Loucy (cell line): ENCODE measurements at regions not wholly inside any gene's neighbourhood (a gene's known extent, or its start where the extent isn't known, plus 50 kb on each side); places are given as distances from the start of the nearest gene placed in this dataset.

Experiments used
- H2AFZ ChIP-seq: fragments of 200-600 bp; sonication (generic); 2 replicates; pipeline ENCODE4 v1.6.0; 2016; ENCODE audit warnings: antibody characterized with exemption, mild to moderate bottlenecking, low read length, moderate library complexity
- H3F3A ChIP-seq: fragments of 200-600 bp; 2 replicates; pipeline ENCODE4 v1.6.0; 2016; ENCODE audit warnings: antibody characterized with exemption, low read depth, mild to moderate bottlenecking
- H3K27me3 ChIP-seq: fragments of 200-600 bp; sonication (generic); 2 replicates; pipeline ENCODE4 v1.6.1; 2014; ENCODE audit warnings: low read length, mild to moderate bottlenecking; ENCODE audit not compliant: insufficient read depth, poor library complexity, severe bottlenecking
- H3K36me3 ChIP-seq: fragments of 200-600 bp; sonication (generic); 2 replicates; pipeline ENCODE4 v1.6.1; 2016; ENCODE audit warnings: low read length; ENCODE audit not compliant: insufficient read depth
- H3K4me1 ChIP-seq: fragments of 200-600 bp; sonication (generic); 2 replicates; pipeline ENCODE4 v1.5.1; 2014; ENCODE audit warnings: low read length, mild to moderate bottlenecking; ENCODE audit not compliant: insufficient read depth, poor library complexity, severe bottlenecking
- H3K4me2 ChIP-seq: fragments of 200-600 bp; sonication (generic); 2 replicates; pipeline ENCODE4 v1.6.0; 2014; ENCODE audit warnings: antibody characterized with exemption, low read length, low read depth, mild to moderate bottlenecking; ENCODE audit not compliant: poor library complexity, severe bottlenecking
- H3K4me3 ChIP-seq: fragments of 200-600 bp; sonication (generic); 2 replicates; pipeline ENCODE4 v1.5.1; 2014; ENCODE audit warnings: low read length, mild to moderate bottlenecking, mixed read lengths; ENCODE audit not compliant: poor library complexity, severe bottlenecking
- H3K79me2 ChIP-seq: fragments of 200-600 bp; sonication (generic); 2 replicates; pipeline ENCODE4 v1.6.1; 2014; ENCODE audit warnings: low read length; ENCODE audit not compliant: insufficient read depth
- H3K9ac ChIP-seq: fragments of 200-600 bp; sonication (generic); 2 replicates; pipeline ENCODE4 v1.6.0; 2014; ENCODE audit warnings: mild to moderate bottlenecking, low read depth, low read length, moderate library complexity; ENCODE audit not compliant: poor library complexity, severe bottlenecking
- H3K9me2 ChIP-seq: fragments of 200-600 bp; sonication (generic); replicated peaks from 2 replicates; pipeline ENCODE4 v1.6.1; 2016; ENCODE audit warnings: low read depth, low read length, mixed read lengths
- H3K9me3 ChIP-seq: fragments of 200-600 bp; sonication (generic); 2 replicates; pipeline ENCODE4 v1.6.1; 2014; ENCODE audit warnings: mild to moderate bottlenecking, antibody characterized with exemption, low read length, low read depth; ENCODE audit not compliant: insufficient read depth
- H4K20me1 ChIP-seq: fragments of 200-600 bp; sonication (generic); 2 replicates; pipeline ENCODE4 v1.6.0; 2014; ENCODE audit warnings: antibody characterized with exemption, low read length, mild to moderate bottlenecking; ENCODE audit not compliant: insufficient read depth, poor library complexity, severe bottlenecking
- CTCF ChIP-seq: fragments of 200-600 bp; sonication (generic); conservative IDR thresholded peaks from 2 replicates; pipeline ENCODE4 v1.5.1; 2014; ENCODE audit warnings: mild to moderate bottlenecking, antibody characterized with exemption, low read length
- EZH2phosphoT487 ChIP-seq: fragments of 200-600 bp; IDR thresholded peaks from 2 replicates; pipeline ENCODE4 v1.6.1; 2018; ENCODE audit warnings: antibody characterized with exemption, mild to moderate bottlenecking, moderate library complexity, borderline replicate concordance

DNA sequence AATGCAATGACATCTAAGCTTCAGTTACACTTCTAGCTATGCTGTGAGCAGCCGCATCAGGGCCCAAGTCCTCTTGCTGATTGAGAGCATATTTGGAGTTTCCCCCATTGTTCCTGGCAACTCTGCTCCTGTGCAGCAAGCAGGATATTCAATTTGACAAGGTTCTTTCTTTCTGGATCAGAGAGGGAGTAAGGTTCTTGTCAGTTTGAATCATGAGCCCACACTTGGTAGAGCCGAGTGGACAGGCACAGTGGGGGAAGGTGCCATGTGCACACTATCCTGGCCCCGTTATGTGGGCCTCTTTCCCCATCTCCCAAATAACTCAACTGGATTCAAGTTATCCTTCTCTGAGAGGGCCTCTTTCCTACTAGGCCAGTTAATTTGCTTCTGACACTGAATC lies 385.4 kb downstream of the ZIC1 start:
- TF ChIP-seq EZH2phosphoT487 (no peak), CTCF (no peak)
- Histone ChIP-seq H3K9ac (no peak overlapping the region), H3F3A (no peaks in the 10 kb centered on the region)

DNA sequence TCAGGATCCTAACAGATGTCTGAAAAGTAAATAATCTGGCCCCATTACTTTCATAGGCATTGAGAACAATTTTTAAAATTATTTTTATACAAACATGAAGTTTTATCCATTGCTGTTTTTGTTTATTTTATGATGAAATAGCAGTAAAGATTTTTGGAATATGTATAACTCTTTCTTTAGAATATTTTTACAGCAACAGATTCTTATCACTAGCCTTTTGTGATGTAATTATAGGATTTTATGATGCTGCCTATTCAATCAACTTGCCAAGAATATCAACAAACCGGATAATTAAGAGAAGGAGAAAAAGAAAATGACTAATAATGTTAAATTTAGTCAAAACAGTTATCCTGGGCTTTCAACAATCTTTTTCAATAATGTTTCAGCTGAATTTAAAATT lies 386.3 kb downstream of the ZIC1 start:
- Histone ChIP-seq H3K36me3 (no peaks in the 10 kb centered on the region), H4K20me1 (no peaks in the 10 kb centered on the region), H3K9me2 (no peaks in the 10 kb centered on the region), H3K9ac (no peak overlapping the region), H3K4me1 (no peaks in the 10 kb centered on the region), H3K9me3 (no peaks in the 10 kb centered on the region), H3K4me3 (no peak overlapping the region), H3F3A (no peaks in the 10 kb centered on the region), H3K27me3 (no peaks in the 10 kb centered on the region), H3K4me2 (no peak overlapping the region), H2AFZ (no peak overlapping the region), H3K79me2 (no peaks in the 10 kb centered on the region)
- TF ChIP-seq EZH2phosphoT487 (no peak), CTCF (no peak)

More for the DNA sequence above, 385.4 kb downstream of the ZIC1 start:
- no peak overlapping the region for H3K4me3 ChIP-seq
- no peaks in the 10 kb centered on the region for H3K79me2 ChIP-seq
- no peaks in the 10 kb centered on the region for H4K20me1 ChIP-seq
- H3K4me1 ChIP-seq: no peaks in the 10 kb centered on the region
- no peaks in the 10 kb centered on the region for H3K27me3 ChIP-seq
- H3K36me3 ChIP-seq: no peaks in the 10 kb centered on the region
- no peaks in the 10 kb centered on the region for H3K9me3 ChIP-seq
- no peak overlapping the region for H2AFZ ChIP-seq
- H3K4me2 ChIP-seq: no peak overlapping the region
- H3K9me2 ChIP-seq: no peaks in the 10 kb centered on the region

- H3K4me1 ChIP-seq: no peaks in the 10 kb centered on the region
- H4K20me1 ChIP-seq: no peaks in the 10 kb centered on the region
- no peaks in the 10 kb centered on the region for H3K79me2 ChIP-seq
- no peaks in the 10 kb centered on the region for H3K27me3 ChIP-seq
- no peak overlapping the region for H3K4me2 ChIP-seq
- TF ChIP-seq EZH2phosphoT487 (no peak), CTCF (no peak)
- no peak overlapping the region for H3K9ac ChIP-seq
- H3F3A ChIP-seq: no peaks in the 10 kb centered on the region
- H3K9me3 ChIP-seq: no peaks in the 10 kb centered on the region
- H2AFZ ChIP-seq: no peak overlapping the region
- no peaks in the 10 kb centered on the region for H3K36me3 ChIP-seq
- H3K4me3 ChIP-seq: no peak overlapping the region
- H3K9me2 ChIP-seq: no peaks in the 10 kb centered on the region
These were observed 387.9 kb downstream of the ZIC1 start for GRCh38 chr3:147797095-147797494.
